ENCODE measurements at regions not wholly inside any gene's neighbourhood (a gene's known extent, or its start where the extent isn't known, plus 50 kb on each side); places are given as distances from the start of the nearest gene placed in this dataset.

DNA sequence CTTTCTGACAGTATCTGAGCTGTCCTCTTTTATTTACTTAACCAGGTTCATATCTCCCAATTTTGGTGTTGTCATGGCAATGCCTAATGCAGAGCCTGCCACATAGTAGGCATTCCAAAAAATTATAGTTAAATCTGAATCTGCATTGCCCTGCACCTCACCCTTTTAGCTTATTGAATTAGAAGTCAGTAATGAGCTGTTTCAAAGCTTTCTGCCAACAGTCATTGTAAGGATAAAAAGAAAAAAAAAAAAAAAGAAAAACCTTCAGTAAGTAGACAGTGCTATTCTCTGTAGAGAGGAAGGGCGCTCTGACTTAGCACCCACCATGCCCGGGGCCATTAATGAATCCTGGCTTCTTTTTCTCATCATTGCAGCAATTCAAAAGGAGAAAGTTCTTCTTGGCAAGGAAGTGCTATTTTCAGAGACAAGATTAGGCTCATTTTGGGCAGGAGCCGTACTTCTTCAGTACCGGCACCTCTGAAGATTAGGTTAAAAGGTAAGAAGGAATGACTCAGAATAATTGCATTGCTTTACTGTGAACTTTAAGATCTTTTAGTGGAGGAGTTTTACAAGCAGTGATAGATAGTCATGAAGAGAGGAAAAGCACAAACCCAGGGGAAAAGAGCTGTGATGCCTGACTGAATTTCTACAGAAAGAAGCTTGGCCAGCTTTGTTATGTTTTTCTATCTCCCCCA, 2041.2 kb upstream of the PIK3C3 start:
- TF ChIP-seq, protein P1, sequence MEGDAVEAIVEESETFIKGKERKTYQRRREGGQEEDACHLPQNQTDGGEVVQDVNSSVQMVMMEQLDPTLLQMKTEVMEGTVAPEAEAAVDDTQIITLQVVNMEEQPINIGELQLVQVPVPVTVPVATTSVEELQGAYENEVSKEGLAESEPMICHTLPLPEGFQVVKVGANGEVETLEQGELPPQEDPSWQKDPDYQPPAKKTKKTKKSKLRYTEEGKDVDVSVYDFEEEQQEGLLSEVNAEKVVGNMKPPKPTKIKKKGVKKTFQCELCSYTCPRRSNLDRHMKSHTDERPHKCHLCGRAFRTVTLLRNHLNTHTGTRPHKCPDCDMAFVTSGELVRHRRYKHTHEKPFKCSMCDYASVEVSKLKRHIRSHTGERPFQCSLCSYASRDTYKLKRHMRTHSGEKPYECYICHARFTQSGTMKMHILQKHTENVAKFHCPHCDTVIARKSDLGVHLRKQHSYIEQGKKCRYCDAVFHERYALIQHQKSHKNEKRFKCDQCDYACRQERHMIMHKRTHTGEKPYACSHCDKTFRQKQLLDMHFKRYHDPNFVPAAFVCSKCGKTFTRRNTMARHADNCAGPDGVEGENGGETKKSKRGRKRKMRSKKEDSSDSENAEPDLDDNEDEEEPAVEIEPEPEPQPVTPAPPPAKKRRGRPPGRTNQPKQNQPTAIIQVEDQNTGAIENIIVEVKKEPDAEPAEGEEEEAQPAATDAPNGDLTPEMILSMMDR (conservative IDR thresholded peaks at IDR 0.05; ENCODE audit: control insufficient read depth, insufficient read depth, low read depth, low read length) = no peak
- no peak overlapping the region for H3K4me3 ChIP-seq (ENCODE audit: control insufficient read depth, low read depth, low read length)
- no peak for DNase-seq (ENCODE audit: low read depth)

DNA sequence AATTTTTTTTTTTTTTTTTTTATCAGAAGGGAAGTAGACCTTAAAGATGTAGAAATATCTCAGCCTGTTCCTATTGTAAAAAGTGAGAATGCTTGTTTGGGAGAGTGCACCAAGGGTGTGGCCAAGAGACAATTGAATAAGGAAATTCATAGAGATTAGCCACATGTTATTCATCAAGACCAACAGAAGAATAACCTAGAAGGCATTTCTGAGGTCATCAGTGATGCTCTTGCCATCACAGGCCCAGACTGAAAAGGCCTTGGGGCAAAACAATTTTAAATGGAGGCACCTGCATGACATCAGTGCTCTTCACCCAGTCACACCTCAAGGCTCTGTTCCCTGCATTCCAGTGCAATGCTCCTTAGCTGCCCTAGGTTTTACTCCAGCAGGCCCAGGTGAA, 2043.3 kb upstream of the PIK3C3 start:
- TF ChIP-seq, protein P1 (conservative IDR thresholded peaks at IDR 0.05; ENCODE audit: control insufficient read depth, insufficient read depth, low read depth, low read length) = no peak
- no peak for DNase-seq (ENCODE audit: low read depth)

DNA sequence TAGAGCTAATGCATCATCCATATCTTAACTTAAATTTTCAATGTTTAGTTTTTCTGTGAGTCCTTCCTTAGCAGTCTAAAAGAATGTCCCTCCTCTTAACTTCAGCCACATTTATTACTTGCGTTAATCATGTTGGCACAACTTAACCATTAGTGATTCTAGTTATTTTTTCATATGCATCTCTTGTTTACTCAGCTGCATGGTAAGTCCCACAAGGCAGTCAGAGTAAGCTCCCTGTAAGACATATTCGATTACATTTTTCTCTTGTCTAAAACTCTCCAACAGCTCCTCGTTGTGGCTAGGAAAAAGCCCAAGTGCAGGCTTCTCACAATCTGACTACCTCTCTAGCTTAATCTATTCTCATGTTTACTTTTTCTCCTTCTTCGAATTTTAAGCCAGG, 2045.3 kb upstream of the PIK3C3 start:
- no peak overlapping the region for H3K4me3 ChIP-seq (ENCODE audit: control insufficient read depth, low read depth, low read length)
- DNase-seq (ENCODE audit: low read depth) = peak; percentile 16
- TF ChIP-seq, protein P1 (conservative IDR thresholded peaks at IDR 0.05; ENCODE audit: control insufficient read depth, insufficient read depth, low read depth, low read length) = no peak

More for the DNA sequence above, 2043.3 kb upstream of the PIK3C3 start:
- H3K4me3 ChIP-seq (ENCODE audit: control insufficient read depth, low read depth, low read length) = no peak overlapping the region

DNA sequence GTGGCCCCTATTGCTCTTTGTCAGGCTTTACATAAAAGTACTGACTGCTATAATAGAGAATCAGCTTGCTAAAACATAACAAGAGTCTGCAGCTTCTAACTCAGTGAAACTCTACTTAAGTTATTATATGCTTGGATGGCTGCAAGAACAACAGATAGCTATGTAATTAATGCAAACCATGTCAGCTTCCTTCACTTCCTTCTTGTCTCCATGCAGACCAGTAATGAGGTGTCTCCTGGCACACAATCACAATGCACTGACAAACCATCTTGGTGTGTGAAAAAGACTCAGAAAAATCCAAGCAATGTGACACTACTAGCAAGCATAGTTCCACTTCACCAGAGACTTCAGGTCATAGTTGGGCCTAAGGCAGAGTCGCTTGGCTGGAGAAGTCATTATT, 2068.9 kb upstream of the PIK3C3 start:
- no peak for DNase-seq (ENCODE audit: low read depth)
- TF ChIP-seq, protein P1 (conservative IDR thresholded peaks at IDR 0.05; ENCODE audit: control insufficient read depth, insufficient read depth, low read depth, low read length) = no peak
- no peak overlapping the region for H3K4me3 ChIP-seq (ENCODE audit: control insufficient read depth, low read depth, low read length)

DNA sequence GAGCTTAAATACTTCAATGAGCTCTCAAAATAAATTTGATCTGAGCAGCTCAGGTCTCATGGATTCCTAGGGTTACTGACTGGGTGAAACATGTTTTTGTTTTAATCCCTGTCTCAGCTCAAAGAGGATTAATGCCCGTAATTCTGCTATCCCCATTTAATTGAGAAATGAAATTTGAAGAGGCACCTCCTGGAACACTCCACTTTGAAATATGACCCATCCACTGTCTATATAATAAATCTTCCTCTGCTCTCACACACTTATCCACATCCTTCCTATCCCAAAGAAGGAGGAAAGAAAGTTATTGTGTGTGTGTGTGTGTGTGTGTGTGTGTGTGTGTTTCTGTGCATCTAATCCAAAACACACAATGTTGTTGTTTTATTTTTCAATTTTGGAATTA, 2082.4 kb upstream of the PIK3C3 start:
- no peak overlapping the region for H3K4me3 ChIP-seq (ENCODE audit: control insufficient read depth, low read depth, low read length)
- TF ChIP-seq, protein P1 (conservative IDR thresholded peaks at IDR 0.05; ENCODE audit: control insufficient read depth, insufficient read depth, low read depth, low read length) = no peak
- no peak for DNase-seq (ENCODE audit: low read depth)

DNA sequence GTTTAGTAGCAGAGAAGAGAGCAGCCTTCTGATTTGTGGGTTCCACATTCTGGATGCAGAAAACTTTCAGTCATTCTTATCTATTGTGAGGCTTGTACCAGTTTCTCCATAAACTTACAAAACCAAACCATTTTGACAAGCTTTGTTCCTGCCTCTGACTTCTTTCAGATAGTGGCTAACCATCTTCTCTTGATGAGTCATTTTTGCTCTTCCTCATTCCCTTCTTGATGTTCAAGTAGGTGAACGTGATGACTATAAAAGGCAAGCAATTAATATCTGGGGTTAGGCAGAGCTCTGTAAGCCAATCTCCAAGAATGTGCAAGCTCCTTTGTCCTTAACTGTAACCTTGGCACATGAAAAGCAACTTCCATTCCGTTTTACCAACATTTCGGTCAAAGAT, 2083.1 kb upstream of the PIK3C3 start:
- peak; percentile 1 for DNase-seq (ENCODE audit: low read depth)

More for the DNA sequence above, 2083.1 kb upstream of the PIK3C3 start:
- H3K4me3 ChIP-seq (ENCODE audit: control insufficient read depth, low read depth, low read length) = no peak overlapping the region
- TF ChIP-seq, protein P1 (conservative IDR thresholded peaks at IDR 0.05; ENCODE audit: control insufficient read depth, insufficient read depth, low read depth, low read length) = no peak

Data from fibroblast of mammary gland (primary cell).